OCI-LY1 (cell line): ENCODE measurements at regions not wholly inside any gene's neighbourhood (a gene's known extent, or its start where the extent isn't known, plus 50 kb on each side); places are given as distances from the start of the nearest gene placed in this dataset.

Experiments used
- H2AFZ ChIP-seq: fragments of 200-600 bp; sonication (generic), shearing (Covaris generic); 2 replicates; pipeline ENCODE4 v1.6.0; 2014; ENCODE audit warnings: antibody characterized with exemption, mild to moderate bottlenecking, low read length
- H3F3A ChIP-seq: fragments of 200-600 bp; sonication (generic), shearing (Covaris generic); 2 replicates; pipeline ENCODE4 v1.6.0; 2014; ENCODE audit warnings: mild to moderate bottlenecking, antibody characterized with exemption, low read length, moderate library complexity; ENCODE audit not compliant: insufficient read depth
- H3K27ac ChIP-seq: fragments of 200-600 bp; sonication (generic); 2 replicates; pipeline ENCODE4 v1.5.1; 2014; ENCODE audit warnings: low read length, mixed run types, mild to moderate bottlenecking, low read depth; ENCODE audit not compliant: poor library complexity, severe bottlenecking
- H3K27me3 ChIP-seq: fragments of 200-600 bp; sonication (generic); 2 replicates; pipeline ENCODE4 v1.6.0; 2014; ENCODE audit warnings: antibody characterized with exemption, mild to moderate bottlenecking, low read length, moderate library complexity; ENCODE audit not compliant: insufficient read depth
- H3K36me3 ChIP-seq: fragments of 200-600 bp; sonication (generic); 2 replicates; pipeline ENCODE4 v1.6.1; 2014; ENCODE audit warnings: mild to moderate bottlenecking, antibody characterized with exemption, low read length, moderate library complexity, mixed read lengths; ENCODE audit not compliant: insufficient read depth
- H3K4me1 ChIP-seq: fragments of 200-600 bp; sonication (generic); 2 replicates; pipeline ENCODE4 v1.5.1; 2014; ENCODE audit warnings: mild to moderate bottlenecking, low read length, moderate library complexity; ENCODE audit not compliant: insufficient read depth, severe bottlenecking
- H3K4me2 ChIP-seq: fragments of 200-600 bp; sonication (generic), shearing (Covaris generic); 2 replicates; pipeline ENCODE4 v1.6.1; 2014; ENCODE audit warnings: low read length
- H3K4me3 ChIP-seq: fragments of 200-600 bp; sonication (generic); 2 replicates; pipeline ENCODE4 v1.5.1; 2014; ENCODE audit warnings: low read length, low read depth, mild to moderate bottlenecking, mixed read lengths; ENCODE audit not compliant: poor library complexity, severe bottlenecking
- H3K79me2 ChIP-seq: fragments of 200-600 bp; shearing (Covaris generic); 2 replicates; pipeline ENCODE4 v1.6.1; 2016; ENCODE audit warnings: mixed run types, low read length, mixed read lengths; ENCODE audit not compliant: insufficient read depth
- H3K9ac ChIP-seq: fragments of 200-600 bp; sonication (generic), shearing (Covaris generic); 2 replicates; pipeline ENCODE4 v1.6.1; 2014; ENCODE audit warnings: mild to moderate bottlenecking, low read length, mixed read lengths
- H3K9me2 ChIP-seq: fragments of 200-600 bp; sonication (generic), shearing (Covaris generic); 2 replicates; pipeline ENCODE4 v1.6.1; 2014; ENCODE audit warnings: low read depth, mild to moderate bottlenecking, low read length, mixed read lengths
- H3K9me3 ChIP-seq: fragments of 200-600 bp; shearing (Covaris generic); 2 replicates; pipeline ENCODE4 v1.6.1; 2014; ENCODE audit warnings: low read length, mixed read lengths
- H4K20me1 ChIP-seq: fragments of 200-600 bp; sonication (generic), shearing (Covaris generic); 2 replicates; pipeline ENCODE4 v1.6.0; 2016; ENCODE audit warnings: mild to moderate bottlenecking, low read length; ENCODE audit not compliant: insufficient read depth
- EZH2 ChIP-seq: fragments of 200-600 bp; sonication (generic), shearing (Covaris generic); IDR thresholded peaks from 2 replicates; pipeline ENCODE4 v1.8.0; 2017; ENCODE audit warnings: borderline replicate concordance, mixed run types, mild to moderate bottlenecking, antibody characterized with exemption, low read length, moderate library complexity, mixed read lengths
- TF ChIP-seq, protein P1 (sequence below): fragments of 200-600 bp; sonication (generic), shearing (Covaris generic); IDR thresholded peaks from 2 replicates; pipeline ENCODE4 v1.5.1; 2017; ENCODE audit warnings: mild to moderate bottlenecking, antibody characterized with exemption, low read length, moderate library complexity, mixed read lengths

GRCh38 chr1:218624052-218624451 lies 278.9 kb downstream of the TGFB2 start:
- Histone ChIP-seq H3K36me3 (no peaks in the 10 kb centered on the region), H3K9me3 (no peaks in the 10 kb centered on the region), H3K4me2 (no peak overlapping the region), H3K4me1 (no peaks in the 10 kb centered on the region), H3K27me3 (no peaks in the 10 kb centered on the region), H3K27ac (no peak overlapping the region), H2AFZ (no peak overlapping the region), H3F3A (no peaks in the 10 kb centered on the region), H4K20me1 (no peaks in the 10 kb centered on the region), H3K9me2 (no peaks in the 10 kb centered on the region), H3K79me2 (no peaks in the 10 kb centered on the region), H3K4me3 (no peak overlapping the region), H3K9ac (no peak overlapping the region)
- no peak for TF ChIP-seq EZH2
- TF ChIP-seq, protein P1, sequence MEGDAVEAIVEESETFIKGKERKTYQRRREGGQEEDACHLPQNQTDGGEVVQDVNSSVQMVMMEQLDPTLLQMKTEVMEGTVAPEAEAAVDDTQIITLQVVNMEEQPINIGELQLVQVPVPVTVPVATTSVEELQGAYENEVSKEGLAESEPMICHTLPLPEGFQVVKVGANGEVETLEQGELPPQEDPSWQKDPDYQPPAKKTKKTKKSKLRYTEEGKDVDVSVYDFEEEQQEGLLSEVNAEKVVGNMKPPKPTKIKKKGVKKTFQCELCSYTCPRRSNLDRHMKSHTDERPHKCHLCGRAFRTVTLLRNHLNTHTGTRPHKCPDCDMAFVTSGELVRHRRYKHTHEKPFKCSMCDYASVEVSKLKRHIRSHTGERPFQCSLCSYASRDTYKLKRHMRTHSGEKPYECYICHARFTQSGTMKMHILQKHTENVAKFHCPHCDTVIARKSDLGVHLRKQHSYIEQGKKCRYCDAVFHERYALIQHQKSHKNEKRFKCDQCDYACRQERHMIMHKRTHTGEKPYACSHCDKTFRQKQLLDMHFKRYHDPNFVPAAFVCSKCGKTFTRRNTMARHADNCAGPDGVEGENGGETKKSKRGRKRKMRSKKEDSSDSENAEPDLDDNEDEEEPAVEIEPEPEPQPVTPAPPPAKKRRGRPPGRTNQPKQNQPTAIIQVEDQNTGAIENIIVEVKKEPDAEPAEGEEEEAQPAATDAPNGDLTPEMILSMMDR: no peak

GRCh38 chr1:218625393-218625792 lies 280.3 kb downstream of the TGFB2 start:
- Histone ChIP-seq H4K20me1 (no peaks in the 10 kb centered on the region), H2AFZ (no peak overlapping the region), H3K9me2 (no peaks in the 10 kb centered on the region), H3K9ac (no peak overlapping the region), H3K4me1 (no peaks in the 10 kb centered on the region), H3F3A (no peaks in the 10 kb centered on the region), H3K27ac (no peak overlapping the region), H3K79me2 (no peaks in the 10 kb centered on the region), H3K27me3 (no peaks in the 10 kb centered on the region), H3K9me3 (no peaks in the 10 kb centered on the region), H3K4me2 (no peak overlapping the region), H3K4me3 (no peak overlapping the region), H3K36me3 (no peaks in the 10 kb centered on the region)
- TF ChIP-seq, protein P1: no peak
- no peak for TF ChIP-seq EZH2

DNA sequence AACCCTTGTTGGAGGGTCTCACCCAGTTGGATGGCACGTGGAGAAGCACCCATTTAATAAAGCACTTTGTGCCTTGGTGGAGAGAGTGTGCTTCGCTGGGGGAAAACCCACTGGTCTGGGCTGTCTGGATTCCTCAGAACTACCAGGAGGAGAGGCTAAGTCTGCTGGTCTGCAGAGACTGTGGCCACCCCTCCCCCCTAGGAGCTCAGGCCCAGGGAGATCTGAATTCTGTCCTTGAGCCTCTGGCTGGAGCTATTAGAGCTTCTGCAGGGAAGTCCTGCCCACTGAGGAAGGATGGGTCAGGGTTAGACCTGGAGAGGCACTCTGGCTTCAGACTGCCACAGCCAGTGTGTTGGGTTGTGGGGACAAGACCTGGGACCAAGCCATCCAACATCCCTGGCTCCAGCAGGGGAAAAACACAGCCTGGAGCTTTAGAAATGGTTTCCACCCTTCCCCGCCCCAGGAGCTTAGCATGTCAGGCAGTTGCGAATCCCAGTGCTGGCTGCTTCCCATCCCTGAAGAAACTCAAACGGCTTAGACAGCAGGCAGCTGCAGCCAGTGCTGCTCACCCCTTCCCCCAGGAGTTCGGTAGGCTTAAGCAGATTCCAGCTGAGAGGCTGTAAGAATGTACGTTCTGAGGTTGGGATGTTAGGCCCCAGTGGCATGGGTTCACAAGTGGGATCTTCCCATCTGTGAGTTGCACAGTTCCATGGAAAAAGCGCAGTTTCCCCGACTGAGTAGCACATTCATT lies 288.3 kb downstream of the TGFB2 start:
- Histone ChIP-seq H3K79me2 (no peaks in the 10 kb centered on the region), H3K4me3 (no peak overlapping the region), H3K4me2 (no peak overlapping the region), H3K36me3 (no peaks in the 10 kb centered on the region), H3K9ac (no peak overlapping the region), H3K27ac (no peak overlapping the region), H3F3A (no peaks in the 10 kb centered on the region), H3K27me3 (no peaks in the 10 kb centered on the region), H4K20me1 (no peaks in the 10 kb centered on the region), H3K9me3 (no peaks in the 10 kb centered on the region), H3K4me1 (no peaks in the 10 kb centered on the region), H2AFZ (no peak overlapping the region), H3K9me2 (no peaks in the 10 kb centered on the region)
- TF ChIP-seq, protein P1: no peak
- no peak for TF ChIP-seq EZH2
